Esophagus (tissue), 2 donors: ENCODE measurements at regions not wholly inside any gene's neighbourhood (a gene's known extent, or its start where the extent isn't known, plus 50 kb on each side); places are given as distances from the start of the nearest gene placed in this dataset.

Source experiments
- H3K27ac ChIP-seq, 2 donors: one replicate each; pipeline ENCODE4 v1.5.1; 2013; ENCODE audit warnings: low read depth in 2 of 2, mild to moderate bottlenecking in 2 of 2, inconsistent platforms in 1 of 2, low read length in 1 of 2, moderate library complexity in 1 of 2
- H3K27me3 ChIP-seq, 2 donors: one replicate each; pipeline ENCODE4 v1.6.1; 2013; ENCODE audit warnings: low read length in 2 of 2, control low read depth in 1 of 2, mild to moderate bottlenecking in 1 of 2; ENCODE audit not compliant: insufficient read depth in 2 of 2, control insufficient read depth in 1 of 2
- H3K36me3 ChIP-seq, 2 donors: one replicate each; pipeline ENCODE4 v1.6.1; 2013; ENCODE audit warnings: low read length in 1 of 2; ENCODE audit not compliant: control insufficient read depth in 2 of 2, insufficient read depth in 2 of 2
- H3K4me1 ChIP-seq, 2 donors: one replicate each; pipeline ENCODE4 v1.6.1; 2013; ENCODE audit warnings: low read length in 1 of 2; ENCODE audit not compliant: control insufficient read depth in 2 of 2, insufficient read depth in 2 of 2
- H3K4me3 ChIP-seq, 2 donors: one replicate each; pipeline ENCODE4 v1.5.1; 2013; ENCODE audit warnings: low read length in 2 of 2, mild to moderate bottlenecking in 2 of 2, low read depth in 1 of 2, moderate library complexity in 1 of 2
- H3K9me3 ChIP-seq, 2 donors: one replicate each; pipeline ENCODE4 v1.6.1; 2013; ENCODE audit warnings: mild to moderate bottlenecking in 2 of 2, low read depth in 1 of 2, low read length in 1 of 2, moderate library complexity in 1 of 2; ENCODE audit not compliant: control insufficient read depth in 2 of 2, insufficient read depth in 1 of 2
- WGBS, 2 donors: extraction: QIAGEN DNeasy Blood & Tissue Kit; methylation state at CpG; one replicate each; pipeline ENCODE4 v1.1.7; 2013; 5-methylcytosine and 5-hydroxymethylcytosine counted together
- donor health status: healthy with polysubstance abuse.
- donor health status: Bipolar disorder and iron deficiency.

- 8 to 19% methylated on average over 1 of the region's 1 CpG for WGBS, 2 donors
- H3K27ac ChIP-seq: no peak overlapping the region
- H3K4me1 ChIP-seq: no peaks in the 10 kb centered on the region
- no peak overlapping the region for H3K4me3 ChIP-seq
- no peaks in the 10 kb centered on the region for H3K27me3 ChIP-seq
- no peaks in the 10 kb centered on the region for H3K36me3 ChIP-seq
- H3K9me3 ChIP-seq: no peaks in the 10 kb centered on the region
These were observed 1877.7 kb upstream of the PRR20A start for GRCh38 chr13:55263045-55263444.

GRCh38 chr13:55266644-55267043, 1874.1 kb upstream of the PRR20A start:
- Histone ChIP-seq H3K4me1 (no peaks in the 10 kb centered on the region), H3K4me3 (no peak overlapping the region), H3K27ac (no peak overlapping the region), H3K27me3 (no peaks in the 10 kb centered on the region), H3K36me3 (no peaks in the 10 kb centered on the region), H3K9me3 (no peaks in the 10 kb centered on the region)
- WGBS, 2 donors: 46 to 55% methylated on average over 2 of the region's 2 CpGs

- Histone ChIP-seq H3K27ac (no peak overlapping the region), H3K4me3 (no peak overlapping the region), H3K9me3 (peaks cover 0 to 3% of the 10 kb centered on the region in 2 donors), H3K36me3 (no peaks in the 10 kb centered on the region), H3K27me3 (no peaks in the 10 kb centered on the region), H3K4me1 (no peaks in the 10 kb centered on the region)
- WGBS, 2 donors: 86 to 88% methylated on average over 1 of the region's 1 CpG
These were observed 1842.5 kb upstream of the PRR20A start for GRCh38 chr13:55298201-55298600.

- Histone ChIP-seq H3K27ac (no peak overlapping the region), H3K9me3 (no peaks in the 10 kb centered on the region), H3K4me3 (no peak overlapping the region), H3K4me1 (no peaks in the 10 kb centered on the region), H3K27me3 (no peaks in the 10 kb centered on the region), H3K36me3 (no peaks in the 10 kb centered on the region)
- 56 to 66% methylated on average over 3 of the region's 3 CpGs for WGBS, 2 donors
These were observed 1838.2 kb upstream of the PRR20A start for GRCh38 chr13:55302568-55302967.

DNA sequence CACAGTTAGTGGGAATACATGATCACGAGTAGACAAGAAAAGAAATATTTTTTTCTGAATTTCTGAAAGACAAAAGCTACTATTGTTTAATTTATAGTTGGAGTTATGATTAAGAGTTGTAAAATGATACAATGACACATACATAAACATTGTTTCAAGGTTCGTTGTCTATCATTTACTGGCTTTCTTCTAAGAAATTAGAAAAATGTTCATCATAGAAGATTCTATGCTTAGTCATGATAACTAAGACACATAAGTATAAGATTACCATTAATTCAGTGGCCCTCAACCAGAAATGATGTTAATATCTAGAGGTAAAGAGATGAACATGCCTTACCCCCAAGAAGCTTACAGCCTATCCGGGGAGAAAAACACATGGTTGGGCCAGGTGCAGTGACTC, 1832.8 kb upstream of the PRR20A start:
- no peaks in the 10 kb centered on the region for H3K36me3 ChIP-seq
- WGBS, 2 donors: 68 to 74% methylated on average over 3 of the region's 3 CpGs
- H3K4me1 ChIP-seq: no peaks in the 10 kb centered on the region
- H3K27me3 ChIP-seq: no peaks in the 10 kb centered on the region
- H3K27ac ChIP-seq: no peak overlapping the region
- no peaks in the 10 kb centered on the region for H3K9me3 ChIP-seq
- H3K4me3 ChIP-seq: no peak overlapping the region

DNA sequence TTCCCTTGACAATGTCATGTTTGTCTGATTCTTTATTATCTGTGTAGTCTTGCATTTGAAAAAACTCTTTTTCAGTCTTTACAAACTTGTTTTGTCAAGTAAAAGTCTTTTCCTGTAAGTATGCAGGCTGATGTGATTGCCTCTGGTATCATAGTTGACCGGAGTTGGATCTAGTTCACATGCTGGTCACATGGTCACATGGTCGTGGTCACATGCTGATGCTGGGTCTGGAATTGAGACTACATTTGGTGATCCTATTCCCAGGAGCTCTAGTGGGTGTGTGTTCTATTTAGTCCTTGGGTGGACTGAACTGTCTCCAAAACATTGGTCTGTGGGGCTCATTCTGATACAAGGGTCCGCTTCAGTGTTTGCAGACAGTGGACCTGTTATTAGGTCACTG, 1798.8 kb upstream of the PRR20A start:
- Histone ChIP-seq H3K4me1 (no peaks in the 10 kb centered on the region), H3K27ac (no peak overlapping the region), H3K4me3 (no peak overlapping the region), H3K9me3 (peaks cover 0 to 4% of the 10 kb centered on the region in 2 donors), H3K36me3 (no peaks in the 10 kb centered on the region), H3K27me3 (no peaks in the 10 kb centered on the region)
- WGBS, 2 donors: 79 to 83% methylated on average over 3 of the region's 3 CpGs

GRCh38 chr13:55345224-55345623, 1795.5 kb upstream of the PRR20A start:
- H3K27ac ChIP-seq: no peak overlapping the region
- H3K4me3 ChIP-seq: no peak overlapping the region
- H3K36me3 ChIP-seq: no peaks in the 10 kb centered on the region
- WGBS, 2 donors: 79 to 85% methylated on average over 4 of the region's 4 CpGs
- H3K4me1 ChIP-seq: no peaks in the 10 kb centered on the region
- peaks cover 0 to 4% of the 10 kb centered on the region in 2 donors for H3K9me3 ChIP-seq
- no peaks in the 10 kb centered on the region for H3K27me3 ChIP-seq

DNA sequence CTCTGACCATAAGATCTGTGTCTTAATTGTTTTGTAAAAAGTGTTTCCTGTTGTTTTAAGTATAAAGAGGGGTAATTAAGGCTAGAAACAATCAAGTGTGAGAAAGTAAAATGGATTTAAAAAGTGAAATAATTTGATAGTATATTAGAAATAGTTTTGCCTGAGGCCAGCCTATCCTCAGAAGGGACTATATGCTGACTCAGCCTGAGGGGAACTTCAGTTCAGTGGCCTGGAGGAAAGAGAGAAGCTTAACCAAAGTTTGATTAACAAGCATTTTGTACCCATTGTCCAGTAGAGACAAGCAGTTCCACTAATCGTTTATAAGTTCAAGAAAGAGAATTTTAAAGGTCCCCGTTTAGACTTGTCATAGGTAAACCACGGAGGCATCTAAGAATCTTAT, 1793.2 kb upstream of the PRR20A start:
- Histone ChIP-seq H3K27ac (no peak overlapping the region), H3K4me3 (no peak overlapping the region), H3K4me1 (no peaks in the 10 kb centered on the region), H3K9me3 (no peaks in the 10 kb centered on the region), H3K36me3 (no peaks in the 10 kb centered on the region), H3K27me3 (no peaks in the 10 kb centered on the region)
- WGBS, 2 donors: 91 to 97% methylated on average over 3 of the region's 3 CpGs

GRCh38 chr13:55359067-55359466, 1781.7 kb upstream of the PRR20A start:
- no peak overlapping the region for H3K4me3 ChIP-seq
- no peaks in the 10 kb centered on the region for H3K36me3 ChIP-seq
- no peaks in the 10 kb centered on the region for H3K4me1 ChIP-seq

GRCh38 chr13:55361141-55361540, 1779.6 kb upstream of the PRR20A start:
- Histone ChIP-seq H3K4me1 (no peaks in the 10 kb centered on the region), H3K4me3 (no peak overlapping the region), H3K9me3 (no peaks in the 10 kb centered on the region)

More at GRCh38 chr13:55359067-55359466, 1781.7 kb upstream of the PRR20A start:
- no peaks in the 10 kb centered on the region for H3K27me3 ChIP-seq
- 73% methylated on average over 1 of the region's 1 CpG for WGBS, 2 donors
- no peak overlapping the region for H3K27ac ChIP-seq
- no peaks in the 10 kb centered on the region for H3K9me3 ChIP-seq

More at GRCh38 chr13:55361141-55361540, 1779.6 kb upstream of the PRR20A start:
- Histone ChIP-seq H3K36me3 (no peaks in the 10 kb centered on the region), H3K27ac (no peak overlapping the region), H3K27me3 (no peaks in the 10 kb centered on the region)
